ENCODE measurements at regions not wholly inside any gene's neighbourhood (a gene's known extent, or its start where the extent isn't known, plus 50 kb on each side); places are given as distances from the start of the nearest gene placed in this dataset.

DNA sequence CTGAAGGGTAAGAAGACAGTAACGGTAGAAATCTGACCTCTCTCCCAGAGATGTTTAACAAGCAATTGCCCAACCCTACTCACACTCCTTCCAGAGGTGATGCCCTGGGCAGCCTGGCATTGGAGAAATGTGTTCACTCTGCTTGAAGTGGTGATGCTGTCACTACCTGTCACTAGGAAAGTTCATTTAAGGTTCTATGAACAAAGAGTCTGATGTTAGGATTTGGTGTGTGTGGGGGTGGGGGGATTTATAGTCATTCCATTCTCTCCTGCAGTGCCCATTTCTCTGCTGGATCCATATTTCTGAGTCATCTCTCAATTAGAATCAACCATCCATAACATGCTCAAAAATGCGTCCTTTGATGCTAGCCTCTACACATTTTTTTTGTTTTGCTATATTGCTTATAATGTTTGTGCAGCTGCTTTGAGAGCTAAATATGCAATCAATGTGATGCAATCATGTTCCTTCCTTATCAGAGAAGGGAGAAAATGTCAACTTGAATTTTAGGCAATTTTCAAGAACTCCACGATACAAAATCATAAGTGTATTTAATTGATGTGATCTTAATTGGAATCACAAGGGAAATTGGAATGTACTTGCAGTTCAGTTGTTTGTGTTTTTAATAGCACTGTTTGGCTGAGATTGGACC lies 173.9 kb downstream of the DUSP10 start:
- no peak overlapping the region for H2AFZ ChIP-seq (ENCODE audit: control insufficient read depth, low read length)
- H3K9me1 ChIP-seq (ENCODE audit: control insufficient read depth, extremely low read depth, insufficient read depth, low read length), result no peaks in the 10 kb centered on the region
- no peaks in the 10 kb centered on the region for H3K9me3 ChIP-seq (ENCODE audit: control insufficient read depth, low read depth, low read length)
- no peak overlapping the region for H3K4me2 ChIP-seq (ENCODE audit: control insufficient read depth, extremely low read depth, insufficient read depth, low read depth, low read length)
- FAIRE-seq, result no peak
- DNase-seq (ENCODE audit: low read depth, low spot score), result no peak
- no peaks in the 10 kb centered on the region for H3K27me3 ChIP-seq (ENCODE audit: control insufficient read depth, extremely low read depth, insufficient read depth, low read length)
- dilution Hi-C loops (cut with MboI; ENCODE audit: extremely low pct_ligation_motif_present, low sequenced_read_pairs), result no loop called here
- no peak overlapping the region for H3K9ac ChIP-seq (ENCODE audit: control insufficient read depth, extremely low read depth, insufficient read depth, low read length)
- H3K4me1 ChIP-seq (ENCODE audit: control insufficient read depth, extremely low read depth, insufficient read depth, low read length), result no peaks in the 10 kb centered on the region
- no peaks in the 10 kb centered on the region for H3K36me3 ChIP-seq (ENCODE audit: control insufficient read depth in 2 of 2, extremely low read depth in 1 of 2, insufficient read depth in 2 of 2, low read length in 2 of 2)
- H3K4me3 ChIP-seq (ENCODE audit: control insufficient read depth in 2 of 3, extremely low read depth in 1 of 3, insufficient read depth in 2 of 3, low read depth in 1 of 3, low read length in 3 of 3), result no peak overlapping the region
- no peak overlapping the region for H3K27ac ChIP-seq (ENCODE audit: control insufficient read depth, insufficient read depth, low read length)
- H3K79me2 ChIP-seq (ENCODE audit: control insufficient read depth, insufficient read depth, low read length), result no peaks in the 10 kb centered on the region
- H4K20me1 ChIP-seq (ENCODE audit: control insufficient read depth, extremely low read depth, insufficient read depth, low read length), result no peaks in the 10 kb centered on the region
- TF ChIP-seq, protein P1, sequence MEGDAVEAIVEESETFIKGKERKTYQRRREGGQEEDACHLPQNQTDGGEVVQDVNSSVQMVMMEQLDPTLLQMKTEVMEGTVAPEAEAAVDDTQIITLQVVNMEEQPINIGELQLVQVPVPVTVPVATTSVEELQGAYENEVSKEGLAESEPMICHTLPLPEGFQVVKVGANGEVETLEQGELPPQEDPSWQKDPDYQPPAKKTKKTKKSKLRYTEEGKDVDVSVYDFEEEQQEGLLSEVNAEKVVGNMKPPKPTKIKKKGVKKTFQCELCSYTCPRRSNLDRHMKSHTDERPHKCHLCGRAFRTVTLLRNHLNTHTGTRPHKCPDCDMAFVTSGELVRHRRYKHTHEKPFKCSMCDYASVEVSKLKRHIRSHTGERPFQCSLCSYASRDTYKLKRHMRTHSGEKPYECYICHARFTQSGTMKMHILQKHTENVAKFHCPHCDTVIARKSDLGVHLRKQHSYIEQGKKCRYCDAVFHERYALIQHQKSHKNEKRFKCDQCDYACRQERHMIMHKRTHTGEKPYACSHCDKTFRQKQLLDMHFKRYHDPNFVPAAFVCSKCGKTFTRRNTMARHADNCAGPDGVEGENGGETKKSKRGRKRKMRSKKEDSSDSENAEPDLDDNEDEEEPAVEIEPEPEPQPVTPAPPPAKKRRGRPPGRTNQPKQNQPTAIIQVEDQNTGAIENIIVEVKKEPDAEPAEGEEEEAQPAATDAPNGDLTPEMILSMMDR (optimal IDR thresholded peaks at IDR 0.05 in 1 of 3, IDR thresholded peaks at IDR 0.05 in 1 of 3, conservative IDR thresholded peaks at IDR 0.05 in 1 of 3; ENCODE audit: extremely low read depth in 1 of 3, insufficient read depth in 2 of 3, low read length in 3 of 3), result no peak
- TF ChIP-seq EZH2 (IDR thresholded peaks at IDR 0.05; ENCODE audit: low read length), result no peak

DNA sequence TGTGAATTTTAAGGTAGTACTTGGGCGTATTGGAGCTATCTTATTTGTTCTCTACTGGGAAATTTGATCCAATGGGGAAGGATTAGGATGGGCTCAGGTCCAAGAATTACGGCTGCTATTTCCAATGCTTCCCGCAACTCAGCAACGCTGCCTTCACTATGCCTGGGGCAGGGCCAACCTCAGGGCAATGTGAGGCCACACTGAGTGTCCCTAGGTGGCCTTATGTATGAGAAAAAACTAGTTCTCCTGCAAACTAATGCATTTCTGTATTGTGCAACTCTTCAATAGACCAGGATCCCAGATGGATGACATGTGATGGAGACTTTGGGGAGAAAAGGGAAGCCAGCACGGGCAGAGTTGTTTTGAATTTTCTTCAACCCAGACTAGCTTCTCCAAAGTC lies 168.1 kb downstream of the DUSP10 start:
- Histone ChIP-seq H3K79me2 (ENCODE audit: control insufficient read depth, insufficient read depth, low read length) (no peaks in the 10 kb centered on the region), H3K9me1 (ENCODE audit: control insufficient read depth, extremely low read depth, insufficient read depth, low read length) (no peaks in the 10 kb centered on the region), H3K9me3 (ENCODE audit: control insufficient read depth, low read depth, low read length) (no peaks in the 10 kb centered on the region), H3K27me3 (ENCODE audit: control insufficient read depth, extremely low read depth, insufficient read depth, low read length) (no peaks in the 10 kb centered on the region), H2AFZ (ENCODE audit: control insufficient read depth, low read length) (no peak overlapping the region), H3K27ac (ENCODE audit: control insufficient read depth, insufficient read depth, low read length) (no peak overlapping the region), H4K20me1 (ENCODE audit: control insufficient read depth, extremely low read depth, insufficient read depth, low read length) (no peaks in the 10 kb centered on the region), H3K36me3 (ENCODE audit: control insufficient read depth in 2 of 2, extremely low read depth in 1 of 2, insufficient read depth in 2 of 2, low read length in 2 of 2) (no peaks in the 10 kb centered on the region), H3K4me1 (ENCODE audit: control insufficient read depth, extremely low read depth, insufficient read depth, low read length) (no peaks in the 10 kb centered on the region), H3K4me3 (ENCODE audit: control insufficient read depth in 2 of 3, extremely low read depth in 1 of 3, insufficient read depth in 2 of 3, low read depth in 1 of 3, low read length in 3 of 3) (no peak overlapping the region), H3K4me2 (ENCODE audit: control insufficient read depth, extremely low read depth, insufficient read depth, low read depth, low read length) (no peak overlapping the region), H3K9ac (ENCODE audit: control insufficient read depth, extremely low read depth, insufficient read depth, low read length) (no peak overlapping the region)
- dilution Hi-C loops (cut with MboI; ENCODE audit: extremely low pct_ligation_motif_present, low sequenced_read_pairs), result no loop called here
- DNase-seq (ENCODE audit: low read depth, low spot score) (no peak), FAIRE-seq (no peak)
- TF ChIP-seq, protein P1 (optimal IDR thresholded peaks at IDR 0.05 in 1 of 3, IDR thresholded peaks at IDR 0.05 in 1 of 3, conservative IDR thresholded peaks at IDR 0.05 in 1 of 3; ENCODE audit: extremely low read depth in 1 of 3, insufficient read depth in 2 of 3, low read length in 3 of 3), result no peak
- TF ChIP-seq EZH2 (IDR thresholded peaks at IDR 0.05; ENCODE audit: low read length), result no peak
